H1 (cell line): ENCODE measurements at regions not wholly inside any gene's neighbourhood (a gene's known extent, or its start where the extent isn't known, plus 50 kb on each side); places are given as distances from the start of the nearest gene placed in this dataset.

Experiments used
- CBX8 ChIP-seq: fragments of 300-800, 300-1000 bp; sonication (generic); IDR thresholded peaks from 2 replicates; pipeline ENCODE4 v1.7.1; 2016; ENCODE audit warnings: low read depth, low read length, borderline replicate concordance
- FOSL1 ChIP-seq: IDR thresholded peaks from 2 replicates; pipeline ENCODE4 v1.6.1; 2011; ENCODE audit warnings: mild to moderate bottlenecking, low read depth, low read length, moderate library complexity; ENCODE audit not compliant: insufficient read depth
- GABPA ChIP-seq: IDR thresholded peaks from 2 replicates; pipeline ENCODE4 v1.6.1; 2011; ENCODE audit warnings: mild to moderate bottlenecking, low read length, moderate library complexity, borderline replicate concordance; ENCODE audit not compliant: insufficient read depth
- SUZ12 ChIP-seq: fragments of 200-600 bp; sonication (generic); IDR thresholded peaks from 2 replicates; pipeline ENCODE4 v1.6.1; 2012; ENCODE audit warnings: mild to moderate bottlenecking, inconsistent platforms, low read length, moderate library complexity, mixed read lengths
- ZNF274 ChIP-seq: IDR thresholded peaks from 2 replicates; pipeline ENCODE4 v1.7.0; 2012; ENCODE audit warnings: low read length, borderline replicate concordance; ENCODE audit errors: extremely low read depth

DNA sequence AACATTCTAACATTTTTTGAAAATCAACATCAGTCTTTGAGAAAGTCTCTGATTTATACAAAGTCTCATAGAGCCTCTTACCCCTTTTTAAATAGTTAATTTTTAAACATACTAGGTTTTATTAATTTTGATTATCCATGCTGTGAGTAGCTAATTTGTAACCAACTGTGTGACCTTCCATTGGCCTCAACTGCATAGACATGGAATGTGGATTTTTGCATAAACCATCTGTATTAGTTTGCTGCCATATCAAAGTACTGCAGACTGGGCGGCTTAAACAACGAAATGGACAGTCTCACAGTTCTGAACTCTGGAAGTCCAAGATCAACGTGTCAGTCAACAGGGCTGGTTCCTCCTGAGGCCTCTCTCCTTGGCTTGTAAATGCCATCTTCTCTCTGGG lies 89.2 kb upstream of the AJAP1 start (continued):
- TF ChIP-seq ZNF274 (no peak), GABPA (no peak), SUZ12 (no peak), CBX8 (no peak), FOSL1 (no peak)
- TF ChIP-seq, all 59 proteins: peak for 0
